Lower leg skin (tissue), 3 donors: ENCODE measurements at regions not wholly inside any gene's neighbourhood (a gene's known extent, or its start where the extent isn't known, plus 50 kb on each side); places are given as distances from the start of the nearest gene placed in this dataset.

ENCODE experiments used
- POLR2A ChIP-seq, 2 donors: fragments of 450-650 bp; IDR thresholded peaks; one replicate each; pipeline ENCODE4 v1.6.1; 2016 to 2017; ENCODE audit warnings: antibody characterized with exemption in 2 of 2, mild to moderate bottlenecking in 1 of 2, moderate library complexity in 1 of 2
- TF ChIP-seq, protein P1 (sequence below), 3 donors: fragments of 450-650 bp; IDR thresholded peaks; one replicate each; pipeline ENCODE4 v1.5.1; 2016; ENCODE audit warnings: antibody characterized with exemption in 3 of 3, mild to moderate bottlenecking in 3 of 3, moderate library complexity in 2 of 3

DNA sequence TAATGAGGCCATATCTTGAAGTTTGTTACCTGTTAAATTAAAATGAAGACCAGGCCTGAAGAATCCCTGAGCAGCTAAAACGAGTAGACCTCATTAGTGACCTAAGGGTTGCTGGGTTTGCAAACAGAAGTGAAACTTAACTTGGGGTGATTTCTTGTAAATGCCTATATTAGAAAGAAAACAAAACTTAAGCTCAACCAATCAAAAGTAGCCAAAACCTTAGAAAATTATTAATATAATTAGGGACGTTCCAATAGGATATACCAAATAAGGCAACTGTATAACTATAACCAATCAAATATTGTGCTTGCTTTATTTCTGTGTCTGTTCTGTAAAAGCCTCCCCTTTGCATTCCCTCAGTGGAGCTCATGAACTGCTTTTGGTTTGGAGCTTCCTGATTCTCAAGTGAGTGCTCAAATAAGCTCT is 137.9 kb upstream of the VRK2 start:
- TF ChIP-seq, protein P1, sequence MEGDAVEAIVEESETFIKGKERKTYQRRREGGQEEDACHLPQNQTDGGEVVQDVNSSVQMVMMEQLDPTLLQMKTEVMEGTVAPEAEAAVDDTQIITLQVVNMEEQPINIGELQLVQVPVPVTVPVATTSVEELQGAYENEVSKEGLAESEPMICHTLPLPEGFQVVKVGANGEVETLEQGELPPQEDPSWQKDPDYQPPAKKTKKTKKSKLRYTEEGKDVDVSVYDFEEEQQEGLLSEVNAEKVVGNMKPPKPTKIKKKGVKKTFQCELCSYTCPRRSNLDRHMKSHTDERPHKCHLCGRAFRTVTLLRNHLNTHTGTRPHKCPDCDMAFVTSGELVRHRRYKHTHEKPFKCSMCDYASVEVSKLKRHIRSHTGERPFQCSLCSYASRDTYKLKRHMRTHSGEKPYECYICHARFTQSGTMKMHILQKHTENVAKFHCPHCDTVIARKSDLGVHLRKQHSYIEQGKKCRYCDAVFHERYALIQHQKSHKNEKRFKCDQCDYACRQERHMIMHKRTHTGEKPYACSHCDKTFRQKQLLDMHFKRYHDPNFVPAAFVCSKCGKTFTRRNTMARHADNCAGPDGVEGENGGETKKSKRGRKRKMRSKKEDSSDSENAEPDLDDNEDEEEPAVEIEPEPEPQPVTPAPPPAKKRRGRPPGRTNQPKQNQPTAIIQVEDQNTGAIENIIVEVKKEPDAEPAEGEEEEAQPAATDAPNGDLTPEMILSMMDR (IDR thresholded peaks at IDR 0.05) = no peak
- TF ChIP-seq POLR2A (IDR thresholded peaks at IDR 0.05) = no peak
